Tibial nerve (tissue), 3 donors: ENCODE measurements at regions not wholly inside any gene's neighbourhood (a gene's known extent, or its start where the extent isn't known, plus 50 kb on each side); places are given as distances from the start of the nearest gene placed in this dataset.

Experiments used
- CTCF ChIP-seq, 5 experiments: fragments of 200-600 bp in 3 of 5; fragments of 450-650 bp in 2 of 5; sonication (generic) in 3 of 5; IDR thresholded peaks; one replicate each; pipeline ENCODE4 v1.5.1; 2016 to 2019; ENCODE audit warnings: antibody characterized with exemption in 5 of 5, mild to moderate bottlenecking in 3 of 5, moderate library complexity in 2 of 5
- POLR2A ChIP-seq, 2 donors: fragments of 450-650 bp; IDR thresholded peaks; one replicate each; pipeline ENCODE4 v1.6.1; 2017; ENCODE audit warnings: antibody characterized with exemption in 2 of 2, mild to moderate bottlenecking in 2 of 2, moderate library complexity in 2 of 2

GRCh38 chr2:228597032-228597431, 415.5 kb upstream of the SPHKAP start:
- TF ChIP-seq POLR2A (IDR thresholded peaks at IDR 0.05), result no peak
- no peak for TF ChIP-seq CTCF (IDR thresholded peaks at IDR 0.05)
